Fibroblast of lung (primary cell): ENCODE measurements at regions not wholly inside any gene's neighbourhood (a gene's known extent, or its start where the extent isn't known, plus 50 kb on each side); places are given as distances from the start of the nearest gene placed in this dataset.
A peak's percentile ranks its signal among the peaks of the same experiment; 100 is the strongest.

Experiments used
- DNase-seq, 2 donors: peaks; one replicate each; pipeline versions ENCODE4 v3.0.0 to v3.0.0-alpha.2; 2010; ENCODE audit warnings: low read depth in 2 of 2
- H2AFZ ChIP-seq: 2 replicates; pipeline ENCODE4 v1.5.1; 2012; ENCODE audit warnings: low read length, control low read depth, inconsistent platforms
- H3K27ac ChIP-seq: 2 replicates; pipeline ENCODE4 v1.5.1; 2011; ENCODE audit warnings: low read length, control low read depth; ENCODE audit not compliant: insufficient read depth
- H3K27me3 ChIP-seq: 2 replicates; pipeline ENCODE4 v1.5.1; 2011; ENCODE audit warnings: mild to moderate bottlenecking, low read length; ENCODE audit not compliant: control insufficient read depth, insufficient read depth
- H3K36me3 ChIP-seq: 2 replicates; pipeline ENCODE4 v1.5.1; 2011; ENCODE audit warnings: low read length; ENCODE audit not compliant: control insufficient read depth, insufficient read depth
- H3K4me1 ChIP-seq: 2 replicates; pipeline ENCODE4 v1.5.1; 2011; ENCODE audit warnings: low read length; ENCODE audit not compliant: control insufficient read depth, insufficient read depth; ENCODE audit errors: extremely low read depth
- H3K4me2 ChIP-seq: 2 replicates; pipeline ENCODE4 v1.5.1; 2011; ENCODE audit warnings: low read length, control low read depth; ENCODE audit not compliant: insufficient read depth; ENCODE audit errors: extremely low read depth
- H3K4me3 ChIP-seq, 4 experiments: fragments of 200-600 bp in 1 of 4; sonication (generic) in 1 of 4; replicated peaks in 1 of 4; 2 replicates each; pipeline ENCODE4 v1.5.1; 2011 to 2016; ENCODE audit warnings: low read length in 4 of 4, low read depth in 3 of 4, mild to moderate bottlenecking in 3 of 4, control low read depth in 2 of 4, inconsistent platforms in 1 of 4, mixed read lengths in 1 of 4; ENCODE audit not compliant: insufficient read depth in 1 of 4; ENCODE audit errors: control extremely low read depth in 1 of 4
- H3K79me2 ChIP-seq: 2 replicates; pipeline ENCODE4 v1.5.1; 2012; ENCODE audit warnings: mild to moderate bottlenecking, low read length, inconsistent platforms; ENCODE audit not compliant: control insufficient read depth, insufficient read depth
- H3K9ac ChIP-seq: 2 replicates; pipeline ENCODE4 v1.5.1; 2011; ENCODE audit warnings: mild to moderate bottlenecking, low read length, control low read depth; ENCODE audit not compliant: insufficient read depth
- H3K9me3 ChIP-seq: 2 replicates; pipeline ENCODE4 v1.5.1; 2012; ENCODE audit warnings: low read depth, low read length; ENCODE audit not compliant: control insufficient read depth, insufficient read depth
- H4K20me1 ChIP-seq: 2 replicates; pipeline ENCODE4 v1.5.1; 2011; ENCODE audit warnings: low read length; ENCODE audit not compliant: control insufficient read depth, insufficient read depth; ENCODE audit errors: extremely low read depth
- EZH2 ChIP-seq: IDR thresholded peaks from 2 replicates; pipeline ENCODE4 v1.5.1; 2012; ENCODE audit warnings: low read length, control low read depth, mild to moderate bottlenecking; ENCODE audit errors: missing control alignments
- TF ChIP-seq, protein P1 (sequence below), 2 donors: IDR thresholded peaks in 1 of 2; conservative IDR thresholded peaks in 1 of 2; 1 replicate in 1 of 2; 2 replicates in 1 of 2; pipeline ENCODE4 v1.5.1; 2011 to 2012; ENCODE audit warnings: low read length in 2 of 2, control low read depth in 1 of 2, inconsistent platforms in 1 of 2, low read depth in 1 of 2, mild to moderate bottlenecking in 1 of 2

- Histone ChIP-seq H3K4me1 (no peaks in the 10 kb centered on the region), H4K20me1 (no peaks in the 10 kb centered on the region), H3K79me2 (no peaks in the 10 kb centered on the region), H3K36me3 (no peaks in the 10 kb centered on the region), H3K4me3 (no peak overlapping the region), H3K9ac (no peak overlapping the region), H3K27me3 (no peaks in the 10 kb centered on the region), H3K27ac (no peak overlapping the region), H3K4me2 (no peak overlapping the region), H2AFZ (no peak overlapping the region), H3K9me3 (no peaks in the 10 kb centered on the region)
- no peak for TF ChIP-seq EZH2
- TF ChIP-seq, protein P1, sequence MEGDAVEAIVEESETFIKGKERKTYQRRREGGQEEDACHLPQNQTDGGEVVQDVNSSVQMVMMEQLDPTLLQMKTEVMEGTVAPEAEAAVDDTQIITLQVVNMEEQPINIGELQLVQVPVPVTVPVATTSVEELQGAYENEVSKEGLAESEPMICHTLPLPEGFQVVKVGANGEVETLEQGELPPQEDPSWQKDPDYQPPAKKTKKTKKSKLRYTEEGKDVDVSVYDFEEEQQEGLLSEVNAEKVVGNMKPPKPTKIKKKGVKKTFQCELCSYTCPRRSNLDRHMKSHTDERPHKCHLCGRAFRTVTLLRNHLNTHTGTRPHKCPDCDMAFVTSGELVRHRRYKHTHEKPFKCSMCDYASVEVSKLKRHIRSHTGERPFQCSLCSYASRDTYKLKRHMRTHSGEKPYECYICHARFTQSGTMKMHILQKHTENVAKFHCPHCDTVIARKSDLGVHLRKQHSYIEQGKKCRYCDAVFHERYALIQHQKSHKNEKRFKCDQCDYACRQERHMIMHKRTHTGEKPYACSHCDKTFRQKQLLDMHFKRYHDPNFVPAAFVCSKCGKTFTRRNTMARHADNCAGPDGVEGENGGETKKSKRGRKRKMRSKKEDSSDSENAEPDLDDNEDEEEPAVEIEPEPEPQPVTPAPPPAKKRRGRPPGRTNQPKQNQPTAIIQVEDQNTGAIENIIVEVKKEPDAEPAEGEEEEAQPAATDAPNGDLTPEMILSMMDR (conservative IDR thresholded peaks at IDR 0.05 in 1 of 2, IDR thresholded peaks at IDR 0.05 in 1 of 2; ENCODE audit: low read depth in 1 of 2, low read length in 2 of 2), result no peak
- no peak for DNase-seq
Measured at GRCh38 chr2:107107351-107107750, 221.4 kb upstream of the ST6GAL2 start.

- no peaks in the 10 kb centered on the region for H4K20me1 ChIP-seq
- H2AFZ ChIP-seq, result no peak overlapping the region
- H3K27me3 ChIP-seq, result no peaks in the 10 kb centered on the region
- no peak overlapping the region for H3K4me2 ChIP-seq
- no peak for TF ChIP-seq EZH2
- TF ChIP-seq, protein P1 (conservative IDR thresholded peaks at IDR 0.05 in 1 of 2, IDR thresholded peaks at IDR 0.05 in 1 of 2; ENCODE audit: low read depth in 1 of 2, low read length in 2 of 2), result no peak
- no peaks in the 10 kb centered on the region for H3K79me2 ChIP-seq
- H3K9ac ChIP-seq, result no peak overlapping the region
- no peaks in the 10 kb centered on the region for H3K4me1 ChIP-seq
- DNase-seq, result peak in 1 of 2 donors; percentile 18
- H3K36me3 ChIP-seq, result no peaks in the 10 kb centered on the region
- no peak overlapping the region for H3K4me3 ChIP-seq
- no peak overlapping the region for H3K27ac ChIP-seq
- H3K9me3 ChIP-seq, result no peaks in the 10 kb centered on the region
Measured at GRCh38 chr2:107108556-107108955, 222.6 kb upstream of the ST6GAL2 start.

GRCh38 chr2:107111623-107112022, 225.7 kb upstream of the ST6GAL2 start:
- H3K27ac ChIP-seq, result no peak overlapping the region
- no peaks in the 10 kb centered on the region for H3K9me3 ChIP-seq
- no peak overlapping the region for H3K4me3 ChIP-seq
- no peaks in the 10 kb centered on the region for H3K79me2 ChIP-seq
- H4K20me1 ChIP-seq, result no peaks in the 10 kb centered on the region
- H3K4me1 ChIP-seq, result no peaks in the 10 kb centered on the region
- no peaks in the 10 kb centered on the region for H3K36me3 ChIP-seq
- DNase-seq, result no peak
- TF ChIP-seq EZH2, result no peak
- TF ChIP-seq, protein P1 (conservative IDR thresholded peaks at IDR 0.05 in 1 of 2, IDR thresholded peaks at IDR 0.05 in 1 of 2; ENCODE audit: low read depth in 1 of 2, low read length in 2 of 2), result no peak
- no peak overlapping the region for H3K4me2 ChIP-seq
- H3K27me3 ChIP-seq, result no peaks in the 10 kb centered on the region
- H2AFZ ChIP-seq, result no peak overlapping the region
- no peak overlapping the region for H3K9ac ChIP-seq
